ENCODE measurements at regions not wholly inside any gene's neighbourhood (a gene's known extent, or its start where the extent isn't known, plus 50 kb on each side); places are given as distances from the start of the nearest gene placed in this dataset.

DNA sequence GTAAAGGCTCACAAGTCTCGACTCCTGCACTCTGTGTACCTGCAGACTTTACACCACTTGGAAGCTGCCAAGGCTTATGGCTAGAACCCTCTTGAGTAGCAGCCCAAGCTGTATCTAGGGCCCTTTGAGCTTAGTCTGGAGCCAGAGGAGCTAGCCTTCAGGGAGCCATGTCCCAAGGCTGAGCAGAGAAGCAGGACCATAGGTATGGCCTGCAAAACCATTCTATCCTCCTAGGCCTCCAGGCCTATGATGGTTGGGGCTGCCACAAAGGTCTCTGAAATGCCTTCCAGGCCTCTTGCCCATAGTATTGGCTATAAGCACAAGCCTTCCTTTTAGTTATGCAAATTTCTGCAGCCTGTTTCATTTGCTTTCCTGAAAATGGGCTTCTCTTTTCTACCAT, 380.7 kb upstream of the CPXCR1 start:
- intact Hi-C loops (cut with DNase I, micrococcal nuclease) = no loop called here
- POLR2A ChIA-PET = no interaction called here
- TF ChIP-seq, protein P1, sequence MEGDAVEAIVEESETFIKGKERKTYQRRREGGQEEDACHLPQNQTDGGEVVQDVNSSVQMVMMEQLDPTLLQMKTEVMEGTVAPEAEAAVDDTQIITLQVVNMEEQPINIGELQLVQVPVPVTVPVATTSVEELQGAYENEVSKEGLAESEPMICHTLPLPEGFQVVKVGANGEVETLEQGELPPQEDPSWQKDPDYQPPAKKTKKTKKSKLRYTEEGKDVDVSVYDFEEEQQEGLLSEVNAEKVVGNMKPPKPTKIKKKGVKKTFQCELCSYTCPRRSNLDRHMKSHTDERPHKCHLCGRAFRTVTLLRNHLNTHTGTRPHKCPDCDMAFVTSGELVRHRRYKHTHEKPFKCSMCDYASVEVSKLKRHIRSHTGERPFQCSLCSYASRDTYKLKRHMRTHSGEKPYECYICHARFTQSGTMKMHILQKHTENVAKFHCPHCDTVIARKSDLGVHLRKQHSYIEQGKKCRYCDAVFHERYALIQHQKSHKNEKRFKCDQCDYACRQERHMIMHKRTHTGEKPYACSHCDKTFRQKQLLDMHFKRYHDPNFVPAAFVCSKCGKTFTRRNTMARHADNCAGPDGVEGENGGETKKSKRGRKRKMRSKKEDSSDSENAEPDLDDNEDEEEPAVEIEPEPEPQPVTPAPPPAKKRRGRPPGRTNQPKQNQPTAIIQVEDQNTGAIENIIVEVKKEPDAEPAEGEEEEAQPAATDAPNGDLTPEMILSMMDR (IDR thresholded peaks at IDR 0.05) = no peak

DNA sequence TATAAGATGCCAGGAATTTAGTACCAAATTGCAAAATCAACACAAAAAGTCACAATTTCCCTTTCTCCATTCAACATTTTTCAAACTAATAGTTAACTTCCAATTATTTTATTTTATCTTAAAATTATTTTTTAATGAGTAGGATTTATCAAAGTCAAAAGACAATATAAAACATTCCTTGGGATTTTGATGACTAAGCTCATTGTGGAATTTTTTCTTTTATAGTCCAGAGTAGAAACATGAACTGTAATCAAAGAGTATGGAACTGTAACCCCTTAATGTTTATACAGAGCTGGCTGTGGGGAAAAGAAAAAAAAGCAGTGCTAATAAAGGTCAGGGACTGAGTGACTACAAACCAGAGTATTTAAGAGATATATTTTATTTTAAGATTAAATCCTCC, 368.6 kb upstream of the CPXCR1 start:
- no peaks in the 10 kb centered on the region for H3K4me1 Mint-ChIP-seq (ENCODE audit: low read depth)
- H3K4me3 ChIP-seq (ENCODE audit: low read length) = no peak overlapping the region
- intact Hi-C loops (cut with DNase I, micrococcal nuclease) = no loop called here
- ChIA-PET CTCF (no interaction called here), POLR2A (no interaction called here)
- H3K9me3 ChIP-seq (ENCODE audit: control insufficient read depth in 1 of 2, insufficient read depth in 1 of 2, low read length in 2 of 2) = no peaks in the 10 kb centered on the region
- no peak overlapping the region for H3K27ac ChIP-seq (ENCODE audit: low read depth in 1 of 2, low read length in 2 of 2)
- H3K27me3 ChIP-seq (ENCODE audit: control insufficient read depth in 1 of 2, insufficient read depth in 2 of 2, low read length in 2 of 2) = no peaks in the 10 kb centered on the region
- no peaks in the 10 kb centered on the region for H3K9me3 Mint-ChIP-seq
- H3K4me3 Mint-ChIP-seq = no peak overlapping the region
- ATAC-seq (ENCODE audit: poor library complexity) = no peak
- no peaks in the 10 kb centered on the region for H3K4me1 ChIP-seq (ENCODE audit: insufficient read depth, low read length)
- no peaks in the 10 kb centered on the region for H3K27me3 Mint-ChIP-seq
- TF ChIP-seq, protein P1 (IDR thresholded peaks at IDR 0.05) = no peak
- H3K36me3 Mint-ChIP-seq (ENCODE audit: low read depth) = no peaks in the 10 kb centered on the region
- no peaks in the 10 kb centered on the region for H3K36me3 ChIP-seq (ENCODE audit: insufficient read depth, low read length)
- no peak for DNase-seq
- no peak overlapping the region for H3K27ac Mint-ChIP-seq

More for the DNA sequence above, 380.7 kb upstream of the CPXCR1 start:
- Histone ChIP-seq H3K27ac (ENCODE audit: low read depth in 1 of 2, low read length in 2 of 2) (no peak overlapping the region), H3K36me3 (ENCODE audit: insufficient read depth, low read length) (no peaks in the 10 kb centered on the region), H3K4me1 (ENCODE audit: insufficient read depth, low read length) (no peaks in the 10 kb centered on the region), H3K4me3 (ENCODE audit: low read length) (no peak overlapping the region), H3K9me3 (ENCODE audit: control insufficient read depth in 1 of 2, insufficient read depth in 1 of 2, low read length in 2 of 2) (peaks cover 0 to 12% of the 10 kb centered on the region in 2 experiments), H3K27me3 (ENCODE audit: control insufficient read depth in 1 of 2, insufficient read depth in 2 of 2, low read length in 2 of 2) (no peaks in the 10 kb centered on the region)
- H3K27ac Mint-ChIP-seq = no peak overlapping the region
- no peak for ATAC-seq (ENCODE audit: poor library complexity)
- no peak for DNase-seq
- H3K36me3 Mint-ChIP-seq (ENCODE audit: low read depth) = no peaks in the 10 kb centered on the region
- H3K4me1 Mint-ChIP-seq (ENCODE audit: low read depth) = no peaks in the 10 kb centered on the region
- no peak overlapping the region for H3K4me3 Mint-ChIP-seq
- no peaks in the 10 kb centered on the region for H3K27me3 Mint-ChIP-seq
- H3K9me3 Mint-ChIP-seq = no peaks in the 10 kb centered on the region
- CTCF ChIA-PET = no interaction called here

DNA sequence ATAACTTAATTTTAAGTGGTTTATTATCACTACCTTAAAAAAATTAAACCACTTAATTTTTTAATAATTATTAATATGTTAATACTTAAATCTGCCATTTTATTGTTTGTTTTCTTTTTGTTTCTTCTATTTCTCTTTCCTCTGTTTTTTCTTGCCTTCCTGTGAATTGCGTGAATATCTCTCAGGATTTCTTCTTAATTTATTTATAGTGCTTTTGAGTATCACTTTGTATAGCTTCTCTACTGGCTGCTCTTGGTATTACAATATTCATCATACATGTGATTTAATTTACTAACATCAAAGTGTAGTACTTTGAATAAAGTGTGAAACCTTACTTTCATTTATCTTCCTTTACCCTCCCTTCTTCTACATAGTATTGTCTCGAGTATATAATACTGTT, 349.5 kb upstream of the CPXCR1 start:
- POLR2A ChIA-PET = no interaction called here

More for the DNA sequence above, 349.5 kb upstream of the CPXCR1 start:
- no peak overlapping the region for H3K27ac ChIP-seq (ENCODE audit: low read depth in 1 of 2, low read length in 2 of 2)
- no peaks in the 10 kb centered on the region for H3K4me1 ChIP-seq (ENCODE audit: insufficient read depth, low read length)
- H3K9me3 ChIP-seq (ENCODE audit: control insufficient read depth in 1 of 2, insufficient read depth in 1 of 2, low read length in 2 of 2) = no peaks in the 10 kb centered on the region
- H3K9me3 Mint-ChIP-seq = peaks cover 3% of the 10 kb centered on the region
- no peak overlapping the region for H3K4me3 ChIP-seq (ENCODE audit: low read length)
- DNase-seq (no peak), ATAC-seq (ENCODE audit: poor library complexity) (no peak)
- no peaks in the 10 kb centered on the region for H3K27me3 Mint-ChIP-seq
- CTCF ChIA-PET = no interaction called here
- no peaks in the 10 kb centered on the region for H3K27me3 ChIP-seq (ENCODE audit: control insufficient read depth in 1 of 2, insufficient read depth in 2 of 2, low read length in 2 of 2)
- no peaks in the 10 kb centered on the region for H3K36me3 Mint-ChIP-seq (ENCODE audit: low read depth)
- intact Hi-C loops (cut with DNase I, micrococcal nuclease) = no loop called here
- no peak overlapping the region for H3K27ac Mint-ChIP-seq
- H3K4me3 Mint-ChIP-seq = no peak overlapping the region
- no peaks in the 10 kb centered on the region for H3K36me3 ChIP-seq (ENCODE audit: insufficient read depth, low read length)
- no peaks in the 10 kb centered on the region for H3K4me1 Mint-ChIP-seq (ENCODE audit: low read depth)
- TF ChIP-seq, protein P1 (IDR thresholded peaks at IDR 0.05) = no peak
